ENCODE measurements at regions not wholly inside any gene's neighbourhood (a gene's known extent, or its start where the extent isn't known, plus 50 kb on each side); places are given as distances from the start of the nearest gene placed in this dataset.

DNA sequence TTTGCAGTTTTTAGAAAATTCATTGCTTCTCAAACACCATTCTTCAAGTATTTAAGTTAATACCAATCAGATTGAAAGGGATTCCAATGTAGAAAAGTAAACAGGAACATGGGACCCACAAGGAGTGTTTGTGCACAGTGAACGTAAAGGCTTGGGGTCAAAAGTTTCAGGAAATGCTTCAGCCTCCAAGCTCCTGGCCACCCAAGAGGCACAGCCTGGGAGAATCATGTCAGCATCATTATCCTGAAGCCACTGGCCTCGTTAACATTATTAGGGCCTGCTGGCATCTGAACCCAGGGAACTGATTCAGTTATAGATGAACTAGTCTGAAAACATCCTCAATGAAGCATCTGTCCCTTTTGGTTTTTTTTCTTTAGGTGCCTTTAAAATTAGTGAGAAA is 122.9 kb downstream of the NXNL2 start:
- H3K9ac ChIP-seq: no peak overlapping the region
- H3K4me1 ChIP-seq: no peaks in the 10 kb centered on the region
- H3K9me3 ChIP-seq: no peaks in the 10 kb centered on the region
- no peaks in the 10 kb centered on the region for H3K27me3 ChIP-seq
- H3K4me2 ChIP-seq: no peak overlapping the region
- TF ChIP-seq Cebpa-rat (IDR thresholded peaks at IDR 0.05): no peak
- H3K4me3 ChIP-seq: no peak overlapping the region
- no peak overlapping the region for H3K27ac ChIP-seq
- no peaks in the 10 kb centered on the region for H3K36me3 ChIP-seq
- H4K20me1 ChIP-seq: no peaks in the 10 kb centered on the region

DNA sequence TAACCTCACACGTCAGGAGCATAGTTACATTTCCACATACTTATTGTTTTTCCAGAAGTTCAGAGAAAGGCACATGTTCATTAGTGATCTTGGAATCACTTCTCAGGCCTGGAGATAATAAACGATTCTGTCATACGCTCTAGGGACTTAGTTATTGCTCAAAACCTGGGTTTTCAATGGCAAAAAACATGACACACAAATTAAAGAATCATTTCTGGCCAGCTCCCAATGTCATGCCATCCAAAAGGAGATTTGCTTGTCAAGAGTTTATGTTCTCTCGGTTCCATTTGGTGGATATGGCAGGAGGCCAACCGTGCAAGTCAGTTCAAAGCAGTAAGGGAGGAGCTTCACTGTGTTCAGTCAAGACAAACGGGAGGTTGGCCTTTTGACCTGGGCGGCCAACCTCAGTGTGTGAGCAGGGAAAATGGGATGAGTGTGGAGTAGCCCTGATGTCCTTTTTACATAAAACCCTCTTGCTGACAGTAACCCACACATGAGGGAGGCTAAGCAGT is 123.4 kb downstream of the NXNL2 start:
- H3K27ac ChIP-seq: no peak overlapping the region
- no peak overlapping the region for H3K4me3 ChIP-seq
- no peaks in the 10 kb centered on the region for H4K20me1 ChIP-seq
- no peaks in the 10 kb centered on the region for H3K4me1 ChIP-seq
- H3K9me3 ChIP-seq: no peaks in the 10 kb centered on the region
- no peak overlapping the region for H3K9ac ChIP-seq
- H3K27me3 ChIP-seq: no peaks in the 10 kb centered on the region
- H3K36me3 ChIP-seq: no peaks in the 10 kb centered on the region
- TF ChIP-seq Cebpa-rat (IDR thresholded peaks at IDR 0.05): no peak
- H3K4me2 ChIP-seq: no peak overlapping the region

DNA sequence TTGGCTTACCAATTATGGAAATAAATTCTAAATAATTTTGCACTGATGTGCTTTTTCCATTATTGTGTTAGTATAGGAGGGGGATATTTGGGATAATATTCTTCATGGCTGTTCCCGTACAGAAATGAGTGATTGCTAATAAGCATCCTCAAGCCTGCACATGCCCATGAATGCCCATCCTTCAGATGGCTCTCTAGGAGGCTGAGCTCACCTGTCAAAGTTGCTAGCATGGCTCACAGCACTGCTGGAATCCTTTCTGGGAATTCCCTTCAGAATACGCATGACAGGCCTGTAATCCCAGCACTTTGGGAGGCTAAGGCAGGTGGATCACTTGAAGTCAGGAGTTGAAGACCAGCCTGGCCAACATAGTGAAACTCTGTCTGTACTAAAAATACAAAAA is 124.1 kb downstream of the NXNL2 start:
- no peak overlapping the region for H3K9ac ChIP-seq
- no peaks in the 10 kb centered on the region for H3K9me3 ChIP-seq
- no peaks in the 10 kb centered on the region for H3K4me1 ChIP-seq
- TF ChIP-seq Cebpa-rat (IDR thresholded peaks at IDR 0.05): no peak
- no peak overlapping the region for H3K27ac ChIP-seq
- no peaks in the 10 kb centered on the region for H4K20me1 ChIP-seq
- H3K4me3 ChIP-seq: no peak overlapping the region
- no peaks in the 10 kb centered on the region for H3K27me3 ChIP-seq
- H3K36me3 ChIP-seq: no peaks in the 10 kb centered on the region
- no peak overlapping the region for H3K4me2 ChIP-seq

GRCh38 chr9:88660611-88661010 is 125.6 kb downstream of the NXNL2 start:
- Histone ChIP-seq H3K27me3 (no peaks in the 10 kb centered on the region), H3K4me3 (no peak overlapping the region), H3K36me3 (no peaks in the 10 kb centered on the region), H3K9me3 (no peaks in the 10 kb centered on the region), H3K9ac (no peak overlapping the region), H3K4me2 (no peak overlapping the region), H3K27ac (no peak overlapping the region), H3K4me1 (no peaks in the 10 kb centered on the region), H4K20me1 (no peaks in the 10 kb centered on the region)
- no peak for TF ChIP-seq Cebpa-rat (IDR thresholded peaks at IDR 0.05)

DNA sequence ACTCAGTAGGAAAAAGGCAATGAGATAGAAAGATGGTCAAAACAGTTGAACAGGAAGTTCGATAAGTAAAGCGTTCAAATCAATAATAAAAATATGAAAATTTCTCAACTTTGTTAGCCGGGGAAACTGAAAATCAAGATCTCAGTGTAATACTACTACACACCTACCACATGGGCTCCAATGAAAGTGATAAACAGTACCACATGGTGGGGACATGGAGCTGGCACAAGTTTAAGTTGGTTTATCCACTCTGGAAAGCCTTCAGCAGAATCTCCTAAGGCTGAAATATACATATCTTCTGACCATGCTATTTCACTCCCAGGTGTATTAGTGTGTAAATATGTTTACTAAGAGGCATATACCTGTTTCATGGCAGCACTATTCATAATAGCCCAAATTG is 126.8 kb downstream of the NXNL2 start:
- Histone ChIP-seq H4K20me1 (no peaks in the 10 kb centered on the region), H3K9ac (no peak overlapping the region), H3K4me2 (no peak overlapping the region), H3K4me1 (no peaks in the 10 kb centered on the region), H3K27ac (no peak overlapping the region), H3K27me3 (no peaks in the 10 kb centered on the region), H3K4me3 (no peak overlapping the region), H3K9me3 (no peaks in the 10 kb centered on the region), H3K36me3 (no peaks in the 10 kb centered on the region)
- TF ChIP-seq Cebpa-rat (IDR thresholded peaks at IDR 0.05): no peak

DNA sequence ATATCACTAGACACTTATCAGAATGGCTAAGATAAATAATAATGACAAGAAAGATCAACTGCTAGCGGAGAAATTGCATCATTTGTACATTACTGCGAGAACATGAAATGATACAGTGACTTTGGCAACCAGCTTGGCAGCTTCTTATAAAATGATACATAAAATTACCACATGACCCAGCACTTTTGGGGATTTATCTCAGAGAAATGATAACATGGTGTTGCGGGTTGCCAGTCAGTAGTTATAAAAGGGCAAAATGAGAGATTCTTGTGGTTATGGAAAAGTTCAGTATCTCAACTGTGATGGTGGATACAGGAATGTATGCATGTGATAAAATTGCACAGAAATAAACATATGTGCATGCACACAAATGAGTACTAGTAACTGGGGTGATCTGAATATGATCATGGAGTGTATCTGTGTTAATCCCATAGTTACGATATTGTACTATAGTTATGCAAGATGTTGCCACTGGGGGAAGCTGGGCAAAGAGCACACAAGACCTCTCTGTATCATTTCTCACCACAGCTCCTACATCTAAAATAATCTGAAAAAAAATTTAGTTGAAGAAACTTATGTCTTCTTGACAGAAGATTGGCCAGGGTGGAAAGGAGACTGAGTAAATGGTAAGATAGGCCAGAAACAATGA is 128.9 kb downstream of the NXNL2 start:
- H3K36me3 ChIP-seq: no peaks in the 10 kb centered on the region
- no peaks in the 10 kb centered on the region for H3K9me3 ChIP-seq
- H3K4me3 ChIP-seq: no peak overlapping the region
- H3K9ac ChIP-seq: no peak overlapping the region
- H4K20me1 ChIP-seq: no peaks in the 10 kb centered on the region
- H3K27ac ChIP-seq: no peak overlapping the region
- H3K4me2 ChIP-seq: no peak overlapping the region
- H3K4me1 ChIP-seq: no peaks in the 10 kb centered on the region
- no peaks in the 10 kb centered on the region for H3K27me3 ChIP-seq
- TF ChIP-seq Cebpa-rat (IDR thresholded peaks at IDR 0.05): no peak

DNA sequence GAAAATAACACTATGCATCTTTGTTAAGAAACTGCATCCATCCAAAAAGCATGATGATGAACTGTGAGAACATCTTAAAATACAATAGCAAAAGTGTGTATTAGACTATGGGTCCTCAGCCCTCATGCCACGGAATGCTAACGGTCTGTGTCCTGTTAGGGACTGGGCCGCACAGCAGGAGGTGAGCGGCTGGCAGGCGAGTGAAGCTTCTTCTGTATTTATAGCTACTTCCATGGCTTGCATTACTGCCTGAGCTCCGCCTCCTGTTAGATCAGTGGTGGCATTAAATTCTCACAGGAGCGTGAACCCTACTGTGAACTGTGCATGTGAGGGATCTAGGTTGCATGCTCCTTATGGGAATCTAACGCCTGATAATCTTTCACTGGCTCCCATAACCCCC is 129.8 kb downstream of the NXNL2 start:
- H3K4me1 ChIP-seq: no peaks in the 10 kb centered on the region
- no peak overlapping the region for H3K27ac ChIP-seq
- no peak for TF ChIP-seq Cebpa-rat (IDR thresholded peaks at IDR 0.05)
- H3K9ac ChIP-seq: no peak overlapping the region
- no peak overlapping the region for H3K4me3 ChIP-seq
- H3K36me3 ChIP-seq: no peaks in the 10 kb centered on the region
- no peaks in the 10 kb centered on the region for H4K20me1 ChIP-seq
- H3K9me3 ChIP-seq: peaks cover 2% of the 10 kb centered on the region
- no peak overlapping the region for H3K4me2 ChIP-seq
- no peaks in the 10 kb centered on the region for H3K27me3 ChIP-seq

GRCh38 chr9:88672874-88673689 is 138.1 kb downstream of the NXNL2 start:
- Histone ChIP-seq H3K9ac (no peak overlapping the region), H3K9me3 (peaks cover 9% of the 10 kb centered on the region)

DNA sequence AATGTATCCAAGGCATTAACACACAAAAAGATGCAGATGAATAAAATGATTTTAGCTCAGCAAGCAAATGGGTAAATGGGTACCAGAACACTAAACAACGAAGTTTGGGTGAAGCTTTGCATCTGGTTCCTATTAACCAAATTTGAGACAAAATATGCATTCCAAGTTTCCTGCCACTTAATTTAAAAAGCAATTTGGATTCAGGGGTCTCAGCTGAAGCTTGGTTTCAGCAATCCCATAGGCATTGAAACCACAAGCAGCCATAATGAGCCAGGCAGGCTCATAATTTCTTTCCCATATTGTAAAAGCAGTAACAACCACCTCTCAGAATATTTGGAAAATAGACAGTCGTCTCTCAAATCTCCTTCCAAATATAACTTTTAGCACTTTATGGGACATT is 138.9 kb downstream of the NXNL2 start:
- Histone ChIP-seq H3K27me3 (no peaks in the 10 kb centered on the region), H3K4me1 (no peaks in the 10 kb centered on the region), H3K9me3 (peaks cover 9% of the 10 kb centered on the region), H3K4me2 (no peak overlapping the region), H3K36me3 (no peaks in the 10 kb centered on the region), H3K4me3 (no peak overlapping the region), H4K20me1 (no peaks in the 10 kb centered on the region), H3K27ac (no peak overlapping the region), H3K9ac (no peak overlapping the region)
- no peak for TF ChIP-seq Cebpa-rat (IDR thresholded peaks at IDR 0.05)

More at GRCh38 chr9:88672874-88673689, 138.1 kb downstream of the NXNL2 start:
- Histone ChIP-seq H3K4me3 (no peak overlapping the region), H3K4me2 (no peak overlapping the region), H3K27me3 (no peaks in the 10 kb centered on the region), H3K27ac (no peak overlapping the region), H3K36me3 (no peaks in the 10 kb centered on the region), H3K4me1 (no peaks in the 10 kb centered on the region), H4K20me1 (no peaks in the 10 kb centered on the region)
- TF ChIP-seq Cebpa-rat (IDR thresholded peaks at IDR 0.05): no peak

DNA sequence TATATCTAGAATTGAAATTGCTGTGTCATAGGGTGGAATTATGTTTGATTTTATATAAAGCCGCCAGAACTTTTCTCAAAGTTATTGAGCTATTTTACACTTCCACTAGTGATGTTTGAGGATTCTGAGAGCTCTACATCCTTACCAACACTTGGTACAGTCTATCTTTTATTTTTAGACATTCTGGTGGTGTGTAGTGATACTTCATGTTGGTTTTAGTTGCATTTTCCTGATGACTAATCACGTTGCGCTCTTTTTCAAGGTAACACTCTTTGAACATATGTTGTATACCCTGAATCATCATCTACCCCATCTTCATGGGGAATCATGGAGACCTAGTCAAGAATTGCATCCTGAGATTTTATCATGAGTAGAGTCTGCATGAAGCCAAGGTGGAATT is 141.7 kb downstream of the NXNL2 start:
- TF ChIP-seq Cebpa-rat (IDR thresholded peaks at IDR 0.05): no peak

More for the DNA sequence above, 141.7 kb downstream of the NXNL2 start:
- Histone ChIP-seq H3K4me2 (no peak overlapping the region), H3K9me3 (no peaks in the 10 kb centered on the region), H3K4me1 (no peaks in the 10 kb centered on the region), H3K36me3 (no peaks in the 10 kb centered on the region), H3K9ac (no peak overlapping the region), H3K4me3 (no peak overlapping the region), H4K20me1 (no peaks in the 10 kb centered on the region), H3K27me3 (no peaks in the 10 kb centered on the region), H3K27ac (no peak overlapping the region)
